Smooth muscle cell (in vitro differentiated cells): ENCODE measurements at regions not wholly inside any gene's neighbourhood (a gene's known extent, or its start where the extent isn't known, plus 50 kb on each side); places are given as distances from the start of the nearest gene placed in this dataset.

Source experiments
- DNase-seq: peaks from one replicate; lab custom pipeline; 2025; ENCODE audit not compliant: unreplicated experiment; lab: John Stamatoyannopoulos, UW
- H2AFZ ChIP-seq: fragments of 200-600 bp; sonication (generic); 2 replicates; pipeline ENCODE4 v1.6.0; 2016; ENCODE audit warnings: antibody characterized with exemption, low read depth, mild to moderate bottlenecking
- H3F3A ChIP-seq: fragments of 200-600 bp; sonication (generic); 2 replicates; pipeline ENCODE4 v1.6.0; 2017; ENCODE audit warnings: antibody characterized with exemption, low read depth
- H3K27ac ChIP-seq: fragments of 200-600 bp; sonication (generic); 2 replicates; pipeline ENCODE4 v1.5.1; 2016; ENCODE audit warnings: low read depth, mild to moderate bottlenecking
- H3K27me3 ChIP-seq: fragments of 200-600 bp; sonication (generic); 2 replicates; pipeline ENCODE4 v1.6.1; 2016; ENCODE audit warnings: low read depth, mild to moderate bottlenecking
- H3K36me3 ChIP-seq: fragments of 200-600 bp; sonication (generic); 2 replicates; pipeline ENCODE4 v1.5.1; 2016; ENCODE audit warnings: low read depth
- H3K4me1 ChIP-seq: fragments of 200-600 bp; sonication (generic); 2 replicates; pipeline ENCODE4 v1.5.1; 2016; ENCODE audit warnings: low read depth
- H3K4me2 ChIP-seq: fragments of 200-600 bp; sonication (generic); 2 replicates; pipeline ENCODE4 v1.6.0; 2016; ENCODE audit warnings: mild to moderate bottlenecking
- H3K4me3 ChIP-seq: fragments of 200-600 bp; sonication (generic); 2 replicates; pipeline ENCODE4 v1.5.1; 2016; ENCODE audit warnings: mild to moderate bottlenecking
- H3K79me2 ChIP-seq: fragments of 200-600 bp; sonication (generic); 2 replicates; pipeline ENCODE4 v1.6.0; 2016; ENCODE audit warnings: low read depth, mild to moderate bottlenecking
- H3K9ac ChIP-seq: fragments of 200-600 bp; sonication (generic); 2 replicates; pipeline ENCODE4 v1.6.0; 2016; ENCODE audit warnings: low read depth
- H3K9me3 ChIP-seq: fragments of 200-600 bp; sonication (generic); replicated peaks from 2 replicates; pipeline ENCODE4 v1.5.1; 2016; ENCODE audit warnings: low read depth
- H4K20me1 ChIP-seq: fragments of 200-600 bp; sonication (generic); 2 replicates; pipeline ENCODE4 v1.6.0; 2016; ENCODE audit warnings: low read depth
- WGBS: methylation state at CpG from one replicate; pipeline ENCODE4 v1.1.7; 2016; ENCODE audit warnings: low lambda C conversion rate; 5-methylcytosine and 5-hydroxymethylcytosine counted together
- TF ChIP-seq, protein P1 (sequence below): fragments of 200-600 bp; sonication (generic); IDR thresholded peaks from 2 replicates; pipeline ENCODE4 v1.5.1; 2017; ENCODE audit warnings: borderline replicate concordance, mild to moderate bottlenecking, antibody characterized with exemption; ENCODE audit not compliant: insufficient read depth, poor library complexity, severe bottlenecking

DNA sequence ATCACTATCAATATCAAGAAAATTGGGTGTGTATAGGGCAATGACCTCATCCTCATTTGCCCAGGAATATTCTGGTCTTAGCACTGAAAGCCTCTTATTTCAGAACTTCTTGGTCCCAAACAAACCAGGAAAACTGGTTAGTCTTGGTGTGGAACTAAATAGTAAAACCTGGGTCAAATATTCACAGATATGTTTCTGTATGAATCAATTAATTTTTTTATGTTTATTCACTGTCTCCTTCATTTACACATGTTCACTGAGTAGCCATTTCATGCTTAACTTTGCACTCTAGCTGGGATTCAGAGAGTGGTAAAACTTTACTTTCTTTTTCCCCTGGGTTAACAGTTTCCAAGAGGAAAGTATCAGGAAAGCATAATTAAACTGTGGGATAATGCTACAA, 113.7 kb upstream of the PAPPA start:
- Histone ChIP-seq H3K4me3 (no peak overlapping the region), H3K36me3 (no peaks in the 10 kb centered on the region), H3K4me1 (no peaks in the 10 kb centered on the region), H3K79me2 (no peaks in the 10 kb centered on the region), H3K4me2 (no peak overlapping the region), H2AFZ (no peak overlapping the region), H3K9me3 (no peaks in the 10 kb centered on the region), H3K27me3 (no peaks in the 10 kb centered on the region), H3K27ac (no peak overlapping the region), H3F3A (no peaks in the 10 kb centered on the region), H4K20me1 (no peaks in the 10 kb centered on the region), H3K9ac (no peak overlapping the region)
- TF ChIP-seq, protein P1, sequence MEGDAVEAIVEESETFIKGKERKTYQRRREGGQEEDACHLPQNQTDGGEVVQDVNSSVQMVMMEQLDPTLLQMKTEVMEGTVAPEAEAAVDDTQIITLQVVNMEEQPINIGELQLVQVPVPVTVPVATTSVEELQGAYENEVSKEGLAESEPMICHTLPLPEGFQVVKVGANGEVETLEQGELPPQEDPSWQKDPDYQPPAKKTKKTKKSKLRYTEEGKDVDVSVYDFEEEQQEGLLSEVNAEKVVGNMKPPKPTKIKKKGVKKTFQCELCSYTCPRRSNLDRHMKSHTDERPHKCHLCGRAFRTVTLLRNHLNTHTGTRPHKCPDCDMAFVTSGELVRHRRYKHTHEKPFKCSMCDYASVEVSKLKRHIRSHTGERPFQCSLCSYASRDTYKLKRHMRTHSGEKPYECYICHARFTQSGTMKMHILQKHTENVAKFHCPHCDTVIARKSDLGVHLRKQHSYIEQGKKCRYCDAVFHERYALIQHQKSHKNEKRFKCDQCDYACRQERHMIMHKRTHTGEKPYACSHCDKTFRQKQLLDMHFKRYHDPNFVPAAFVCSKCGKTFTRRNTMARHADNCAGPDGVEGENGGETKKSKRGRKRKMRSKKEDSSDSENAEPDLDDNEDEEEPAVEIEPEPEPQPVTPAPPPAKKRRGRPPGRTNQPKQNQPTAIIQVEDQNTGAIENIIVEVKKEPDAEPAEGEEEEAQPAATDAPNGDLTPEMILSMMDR: no peak
- DNase-seq: no peak

DNA sequence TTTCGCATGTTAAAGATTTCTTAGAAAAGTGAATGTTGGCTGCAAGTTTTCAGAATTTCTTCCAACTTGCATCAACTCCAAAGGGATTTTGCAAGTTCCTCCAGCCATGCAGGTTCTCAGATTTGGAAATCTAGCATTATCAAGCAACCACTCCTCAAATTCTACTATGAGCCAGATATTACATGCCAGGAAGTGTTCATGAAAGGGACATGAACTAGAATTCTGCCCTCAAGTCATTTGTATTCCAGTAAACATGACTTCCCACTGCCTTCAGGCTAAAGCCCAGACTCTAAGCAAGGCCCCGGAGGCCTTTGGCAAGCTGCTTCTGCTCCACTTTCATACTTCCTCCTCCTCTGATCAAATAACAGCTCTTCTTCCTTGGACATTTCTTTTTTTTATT, 111.3 kb upstream of the PAPPA start:
- Histone ChIP-seq H3K9me3 (no peaks in the 10 kb centered on the region), H4K20me1 (no peaks in the 10 kb centered on the region), H3K27me3 (no peaks in the 10 kb centered on the region), H3K9ac (no peak overlapping the region), H3F3A (no peaks in the 10 kb centered on the region), H3K4me3 (no peak overlapping the region), H3K4me1 (no peaks in the 10 kb centered on the region), H3K27ac (no peak overlapping the region), H3K79me2 (no peaks in the 10 kb centered on the region), H3K4me2 (no peak overlapping the region), H3K36me3 (no peaks in the 10 kb centered on the region), H2AFZ (no peak overlapping the region)
- TF ChIP-seq, protein P1: no peak
- no peak for DNase-seq
- WGBS: 99% methylated on average over 2 of the region's 2 CpGs

DNA sequence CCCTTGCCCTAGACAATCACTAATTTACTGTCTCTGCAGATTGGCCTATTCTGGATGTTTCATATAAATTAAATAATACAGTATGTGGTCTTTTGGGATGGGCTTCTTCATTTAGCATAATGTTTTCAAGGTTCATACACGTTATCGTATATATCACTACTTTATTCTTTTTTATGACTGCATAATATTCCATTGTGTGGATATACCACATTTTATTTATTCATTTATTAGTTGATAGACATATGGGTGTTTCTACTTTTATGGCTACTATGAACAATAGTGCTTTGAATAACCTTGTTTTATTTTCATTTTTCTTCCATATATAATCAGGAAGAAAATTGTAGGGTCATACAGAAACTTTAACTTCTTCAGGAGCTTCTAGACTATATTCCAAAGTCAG, 108.5 kb upstream of the PAPPA start:
- H3K4me1 ChIP-seq: peaks cover 5% of the 10 kb centered on the region
- no peaks in the 10 kb centered on the region for H3K79me2 ChIP-seq
- H4K20me1 ChIP-seq: no peaks in the 10 kb centered on the region
- H2AFZ ChIP-seq: no peak overlapping the region
- TF ChIP-seq, protein P1: no peak
- no peaks in the 10 kb centered on the region for H3K9me3 ChIP-seq
- DNase-seq: no peak
- WGBS: 95% methylated on average over 2 of the region's 2 CpGs
- no peaks in the 10 kb centered on the region for H3F3A ChIP-seq
- H3K4me2 ChIP-seq: no peak overlapping the region
- no peak overlapping the region for H3K9ac ChIP-seq
- H3K27me3 ChIP-seq: no peaks in the 10 kb centered on the region
- no peak overlapping the region for H3K4me3 ChIP-seq
- no peak overlapping the region for H3K27ac ChIP-seq
- no peaks in the 10 kb centered on the region for H3K36me3 ChIP-seq

GRCh38 chr9:116048081-116048480, 105.5 kb upstream of the PAPPA start:
- DNase-seq: no peak
- TF ChIP-seq, protein P1: no peak
- H3K4me1 ChIP-seq: peaks cover 5% of the 10 kb centered on the region
- 91% methylated on average over 2 of the region's 2 CpGs for WGBS
- no peak overlapping the region for H3K4me2 ChIP-seq
- peaks cover 5% of the 10 kb centered on the region for H3K27me3 ChIP-seq
- H3F3A ChIP-seq: no peaks in the 10 kb centered on the region
- no peaks in the 10 kb centered on the region for H4K20me1 ChIP-seq
- H2AFZ ChIP-seq: no peak overlapping the region
- no peaks in the 10 kb centered on the region for H3K9me3 ChIP-seq
- H3K79me2 ChIP-seq: no peaks in the 10 kb centered on the region
- H3K27ac ChIP-seq: no peak overlapping the region
- H3K4me3 ChIP-seq: no peak overlapping the region
- H3K9ac ChIP-seq: no peak overlapping the region
- no peaks in the 10 kb centered on the region for H3K36me3 ChIP-seq
